AG08396 (cell line): ENCODE measurements at regions not wholly inside any gene's neighbourhood (a gene's known extent, or its start where the extent isn't known, plus 50 kb on each side); places are given as distances from the start of the nearest gene placed in this dataset.

ENCODE experiments used
- DNase-seq: peaks from one replicate; pipeline ENCODE4 v3.0.0; 2012; ENCODE audit warnings: low spot score, mixed read lengths

GRCh38 chr2:120917886-120918285, 182.2 kb downstream of the GLI2 start:
- no peak for DNase-seq

GRCh38 chr2:120919216-120919615, 183.5 kb downstream of the GLI2 start:
- DNase-seq = no peak

GRCh38 chr2:120919771-120920453, 184.2 kb downstream of the GLI2 start:
- peak; percentile 87 for DNase-seq

- DNase-seq = no peak
Measured at GRCh38 chr2:120920454-120921148, 184.9 kb downstream of the GLI2 start.

GRCh38 chr2:120921457-120921856, 185.8 kb downstream of the GLI2 start:
- DNase-seq = no peak

DNA sequence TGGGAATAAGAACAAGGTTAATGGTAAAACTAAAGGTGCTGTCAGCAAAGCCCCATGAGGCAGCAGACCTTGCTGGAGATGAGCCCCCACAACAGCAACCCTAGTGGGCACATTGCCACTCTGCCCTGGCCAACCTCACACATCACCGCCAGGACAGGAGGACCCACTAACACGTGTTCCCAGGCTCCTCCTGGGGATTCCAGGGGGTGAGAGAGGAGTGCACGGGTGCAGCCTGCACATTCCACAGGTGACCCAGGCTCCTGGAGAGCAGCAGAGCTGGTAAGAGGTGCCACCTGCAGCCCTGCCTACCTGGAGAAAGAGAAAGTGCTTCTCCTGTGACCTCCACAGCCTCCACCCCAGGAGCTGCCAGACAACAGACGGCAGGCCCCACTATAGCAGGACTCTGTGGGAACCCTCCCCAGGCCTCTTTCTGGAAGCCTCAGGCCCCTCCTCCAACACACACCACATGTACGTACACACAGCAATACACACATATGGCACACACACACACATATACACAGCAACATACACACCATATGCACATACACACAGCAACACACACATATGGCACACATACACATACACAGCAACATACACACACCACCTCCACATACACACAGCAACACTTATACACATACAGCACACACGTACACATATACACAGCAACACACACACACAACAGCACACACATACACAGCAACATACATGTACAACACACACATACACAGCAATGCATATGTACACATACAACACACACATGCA, 187.1 kb downstream of the GLI2 start:
- no peak for DNase-seq

GRCh38 chr2:120923426-120923825, 187.8 kb downstream of the GLI2 start:
- DNase-seq = no peak

DNA sequence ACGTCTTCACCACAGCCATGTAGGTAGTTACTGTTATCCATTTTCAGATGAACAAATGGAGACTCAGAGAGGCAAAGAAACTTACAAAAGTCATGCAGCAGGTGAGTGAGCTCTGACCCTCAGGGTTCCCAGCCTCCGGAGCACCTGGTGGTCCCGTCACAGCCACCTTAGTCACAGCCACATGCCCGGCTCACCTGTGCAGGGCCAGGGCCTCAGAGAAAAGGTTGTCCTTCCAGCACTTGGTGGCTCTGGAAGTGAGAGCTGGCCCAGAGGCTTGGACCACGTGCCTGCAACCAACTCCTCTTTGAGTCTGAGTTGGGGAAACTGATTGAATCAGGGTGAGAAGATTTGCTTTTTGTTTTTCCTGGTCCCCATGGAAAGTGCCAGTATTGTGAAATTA, 189.3 kb downstream of the GLI2 start:
- no peak for DNase-seq

DNA sequence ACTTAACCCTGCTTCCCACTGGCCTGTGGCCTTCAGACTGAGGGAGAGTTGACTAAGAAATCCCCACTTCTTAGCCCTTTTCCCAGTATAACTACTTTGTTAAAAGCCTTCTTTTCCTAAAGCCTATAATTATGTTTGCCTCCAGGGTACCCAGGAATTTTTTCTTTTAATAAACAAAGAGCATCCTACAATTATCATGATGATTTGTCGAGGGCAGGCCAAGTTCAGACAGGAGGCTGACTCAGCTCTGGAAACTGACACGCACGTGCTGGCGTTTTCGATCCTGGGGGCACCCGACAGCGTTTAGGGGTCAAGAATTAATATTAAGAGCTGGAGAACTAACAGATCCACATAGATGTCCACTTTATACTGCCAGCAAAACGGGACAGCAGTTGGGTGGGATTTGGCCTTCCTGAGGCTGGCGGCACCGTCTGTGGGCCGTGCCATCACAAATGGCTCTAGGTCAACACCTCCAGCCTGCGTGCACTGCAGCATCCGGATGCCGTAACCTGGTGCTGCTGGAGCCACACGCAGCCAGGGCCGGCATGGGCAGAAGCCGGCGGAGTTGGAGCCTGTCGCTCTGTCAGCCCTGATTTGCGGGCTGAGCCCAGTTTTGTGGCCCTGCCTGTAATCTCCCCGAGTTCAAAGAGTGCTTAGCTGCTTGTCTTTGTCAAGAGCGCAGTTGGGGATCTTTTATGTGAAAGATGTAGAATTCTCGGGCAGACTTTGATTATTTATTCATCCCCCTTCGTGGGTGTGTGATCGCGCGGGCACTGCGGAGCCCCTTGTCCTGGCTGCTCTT, 191.0 kb downstream of the GLI2 start:
- DNase-seq = no peak

DNA sequence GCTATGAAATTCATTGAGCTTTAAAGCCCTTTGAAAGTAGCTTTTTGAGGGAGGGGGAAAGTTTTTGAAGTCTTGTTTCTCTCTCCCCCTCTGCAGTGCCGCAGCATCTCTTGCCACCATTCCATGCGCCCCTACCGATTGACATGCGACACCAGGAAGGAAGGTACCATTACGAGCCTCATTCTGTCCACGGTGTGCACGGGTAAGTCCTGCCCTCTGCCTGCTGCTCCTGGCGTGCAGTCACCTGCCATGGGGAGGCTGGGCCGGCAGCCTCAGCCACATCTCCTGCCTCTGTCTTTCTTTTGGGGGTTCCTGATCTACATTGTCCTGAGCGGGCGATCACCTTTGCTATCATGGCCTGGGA, 191.6 kb downstream of the GLI2 start:
- DNase-seq = no peak

DNA sequence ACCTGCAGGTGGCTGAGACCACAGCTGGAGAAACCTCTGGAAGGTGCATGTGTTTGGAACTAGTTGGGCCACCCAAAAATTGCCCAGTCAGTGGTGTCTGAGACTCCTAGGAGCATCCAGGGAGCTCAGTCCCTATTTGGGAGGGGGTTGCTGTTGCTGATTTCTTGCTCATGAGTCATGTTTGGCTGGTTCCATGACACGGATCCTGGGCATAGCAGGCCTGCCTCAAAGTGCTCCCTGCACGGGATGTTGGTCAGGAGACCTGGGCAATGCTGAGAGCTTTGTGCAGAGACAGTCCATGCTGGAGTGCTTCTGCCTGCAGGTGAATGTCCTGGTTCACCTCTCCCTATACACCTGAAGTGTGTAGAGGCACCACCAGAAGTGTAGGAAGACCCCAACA, 194.2 kb downstream of the GLI2 start:
- DNase-seq = no peak

DNA sequence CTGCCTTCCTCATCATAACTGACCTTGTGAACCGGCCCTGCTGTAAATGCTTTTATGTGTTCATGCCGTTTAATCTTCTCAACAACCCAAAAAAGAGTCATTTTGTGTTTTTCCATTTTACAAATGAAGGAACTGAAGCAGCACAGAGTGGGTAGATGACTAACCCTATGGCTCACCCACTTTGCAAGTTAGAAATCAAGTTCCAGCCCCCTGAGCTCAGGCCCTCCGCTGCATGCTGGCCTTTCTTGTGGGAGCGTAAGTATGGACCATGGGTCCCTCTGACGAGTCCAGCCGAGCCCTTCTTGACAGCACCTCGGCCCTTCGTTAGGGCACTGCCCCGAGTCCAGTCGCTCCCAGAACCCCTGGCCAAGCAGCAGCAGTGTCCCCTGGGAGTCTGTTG, 194.6 kb downstream of the GLI2 start:
- DNase-seq = no peak

GRCh38 chr2:120930864-120931263, 195.2 kb downstream of the GLI2 start:
- no peak for DNase-seq

- DNase-seq = no peak
Measured at GRCh38 chr2:120932472-120932871, 196.8 kb downstream of the GLI2 start.

- DNase-seq = no peak
Measured at GRCh38 chr2:120932881-120933280, 197.2 kb downstream of the GLI2 start.

- no peak for DNase-seq
Measured at GRCh38 chr2:120933693-120934573, 198.3 kb downstream of the GLI2 start.

- DNase-seq = peak; percentile 88
Measured at GRCh38 chr2:120934574-120935338, 199.1 kb downstream of the GLI2 start.

GRCh38 chr2:120935339-120936313, 200.0 kb downstream of the GLI2 start:
- DNase-seq = peak; percentile 55
